ENCODE measurements at regions not wholly inside any gene's neighbourhood (a gene's known extent, or its start where the extent isn't known, plus 50 kb on each side); places are given as distances from the start of the nearest gene placed in this dataset.

DNA sequence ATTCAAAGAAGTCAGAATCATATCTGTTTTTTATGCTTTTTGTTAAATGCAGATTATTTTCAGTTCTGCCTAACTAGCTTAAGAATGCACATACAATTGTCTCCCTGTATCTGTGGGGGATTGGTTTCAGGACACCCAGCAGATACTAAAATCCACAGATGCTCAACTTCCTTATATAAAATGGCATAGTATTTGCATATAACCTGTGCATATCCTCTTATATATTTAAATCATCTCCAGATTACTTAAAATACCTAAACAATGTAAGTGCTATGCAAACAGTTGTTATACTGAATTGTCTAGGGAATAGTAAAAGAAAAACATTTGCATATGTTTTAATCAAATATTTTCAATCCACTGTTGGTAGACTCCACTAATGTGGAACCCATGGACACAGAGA, 279.4 kb downstream of the TMA16 start:
- DNase-seq, result no peak

DNA sequence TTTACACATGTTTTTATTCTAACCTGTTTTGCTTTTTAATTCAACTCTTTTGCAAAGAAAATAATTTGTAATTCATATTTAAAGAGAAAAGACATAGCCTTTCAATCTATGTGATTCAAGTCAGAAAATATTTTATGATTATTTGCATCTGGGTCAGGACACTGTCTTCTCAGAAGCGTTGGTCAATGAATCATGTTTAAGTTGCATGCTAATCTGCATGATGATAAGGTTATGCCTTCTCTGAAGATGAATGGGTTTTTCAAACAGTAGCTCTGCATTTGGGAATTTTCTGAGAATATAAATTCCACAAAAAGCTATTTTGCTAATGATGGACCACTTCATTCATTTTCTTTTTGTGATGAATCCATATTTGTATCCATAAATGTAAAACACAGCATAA, 282.5 kb downstream of the TMA16 start:
- DNase-seq, result no peak

GRCh38 chr4:163781726-163782125, 287.2 kb downstream of the TMA16 start:
- DNase-seq, result no peak

DNA sequence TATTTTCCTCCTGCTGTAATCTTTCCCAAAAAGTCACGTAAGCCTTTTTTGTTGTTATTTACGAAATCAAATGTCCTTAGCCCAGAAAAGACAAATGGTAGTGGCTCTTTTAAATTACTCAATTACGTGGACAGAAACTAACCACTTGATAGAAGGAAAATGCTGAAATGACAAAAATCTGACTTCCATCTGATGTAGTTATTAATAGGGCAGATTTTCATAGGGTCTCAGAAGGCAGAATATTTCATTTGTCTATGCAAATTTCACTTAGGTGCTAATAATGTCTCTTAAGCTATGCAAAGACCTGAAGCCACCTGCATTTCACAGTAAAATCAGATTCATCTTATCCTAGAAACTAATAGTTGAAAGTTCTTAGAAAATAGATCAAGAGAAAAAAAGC, 295.7 kb downstream of the TMA16 start:
- DNase-seq, result no peak

DNA sequence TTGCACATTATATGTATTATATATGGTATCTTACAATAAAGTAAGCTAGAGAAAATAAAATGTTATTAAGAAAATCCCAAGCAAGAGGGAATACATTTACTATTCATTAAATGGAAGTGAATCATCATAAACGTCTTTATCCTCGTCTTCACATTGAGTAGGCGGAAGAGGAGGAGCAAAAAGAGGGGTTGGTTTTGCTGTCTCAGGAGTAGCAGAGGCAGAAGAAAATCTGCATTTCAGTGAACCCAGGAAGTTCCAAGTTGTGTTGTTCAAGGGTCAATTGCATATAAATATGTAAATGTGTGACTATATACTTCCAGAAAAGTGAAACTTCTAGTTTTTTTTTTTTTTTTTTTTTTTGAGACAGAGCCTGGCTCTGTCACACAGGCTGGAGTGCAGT, 301.4 kb downstream of the TMA16 start:
- DNase-seq, result no peak

GRCh38 chr4:163804001-163804400, 309.5 kb downstream of the TMA16 start:
- no peak for DNase-seq

DNA sequence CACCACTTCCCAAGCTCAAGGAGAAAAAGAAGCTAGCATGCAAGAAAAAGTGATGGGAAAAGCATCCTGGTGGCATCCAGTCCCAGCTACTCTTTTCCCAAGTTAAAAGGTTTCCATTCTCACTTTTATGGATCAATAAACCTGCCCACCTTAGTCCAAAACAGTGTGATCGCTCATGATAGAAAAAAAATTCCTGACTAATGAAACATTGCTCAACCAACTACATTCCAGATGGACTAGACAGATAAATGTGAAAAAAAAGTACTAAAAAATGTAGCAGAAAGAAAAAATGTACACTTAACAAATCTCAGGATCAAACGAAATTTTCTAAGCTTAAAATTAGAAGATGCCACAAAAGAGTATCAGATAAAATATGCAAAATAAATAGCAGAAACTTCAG, 312.2 kb downstream of the TMA16 start:
- DNase-seq, result no peak

GRCh38 chr4:163808011-163808410, 313.5 kb downstream of the TMA16 start:
- no peak for DNase-seq

DNA sequence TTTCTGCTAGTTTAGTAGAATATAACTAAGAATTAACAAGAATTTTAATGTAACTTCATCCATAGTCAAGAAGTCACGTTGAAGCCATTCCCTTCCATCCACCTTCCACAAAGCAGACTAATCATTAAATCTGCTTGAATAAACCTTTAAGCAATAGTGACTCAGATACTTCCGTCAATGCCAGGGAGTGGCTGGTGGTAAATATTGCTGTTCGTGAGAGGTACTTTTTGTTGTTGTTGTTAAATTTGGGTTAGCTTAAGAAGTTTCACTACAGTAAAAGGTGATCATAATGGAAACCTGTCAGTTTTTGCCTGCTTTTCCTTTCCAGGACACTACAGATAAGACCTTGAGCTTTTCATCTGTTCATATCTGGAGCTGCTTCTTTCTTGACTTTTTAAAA, 316.3 kb downstream of the TMA16 start:
- DNase-seq, result no peak

DNA sequence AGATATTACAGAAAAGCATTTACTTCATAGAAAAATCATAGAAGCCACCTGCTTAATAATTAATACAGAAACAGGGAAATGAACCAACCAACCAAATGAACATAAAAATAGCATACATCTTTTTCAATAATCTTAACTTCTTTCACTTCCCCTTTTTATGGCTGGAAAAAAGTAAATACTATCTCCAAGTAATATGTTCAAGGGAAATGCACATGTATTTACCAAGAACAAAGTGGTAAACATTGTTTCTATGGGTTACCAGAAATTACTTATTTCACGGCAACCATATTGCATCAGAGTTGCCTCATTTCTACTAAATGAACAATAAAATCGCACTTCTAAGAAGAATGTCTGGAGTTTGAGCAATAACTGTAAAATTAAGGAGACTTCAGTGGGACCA, 321.3 kb downstream of the TMA16 start:
- DNase-seq, result no peak

DNA sequence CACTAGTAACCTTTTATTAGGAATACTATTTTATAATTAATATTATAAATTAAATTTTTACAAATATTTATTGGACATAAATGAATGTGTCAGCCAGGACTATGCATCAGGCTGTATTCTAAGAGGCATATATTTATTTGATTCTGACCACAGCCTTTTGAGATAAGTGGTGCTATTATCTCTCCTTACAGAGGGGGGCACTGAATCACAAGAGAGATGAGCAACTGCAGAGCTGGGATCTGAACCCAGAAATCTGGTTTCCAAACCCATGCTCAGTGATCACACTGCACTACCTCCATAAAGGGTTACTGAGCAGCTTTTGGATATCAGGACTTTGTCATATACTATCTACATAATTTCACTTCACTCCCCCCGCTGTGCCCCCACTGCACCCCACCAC, 322.0 kb downstream of the TMA16 start:
- DNase-seq, result no peak

GRCh38 chr4:163818673-163819072, 324.2 kb downstream of the TMA16 start:
- DNase-seq, result no peak

DNA sequence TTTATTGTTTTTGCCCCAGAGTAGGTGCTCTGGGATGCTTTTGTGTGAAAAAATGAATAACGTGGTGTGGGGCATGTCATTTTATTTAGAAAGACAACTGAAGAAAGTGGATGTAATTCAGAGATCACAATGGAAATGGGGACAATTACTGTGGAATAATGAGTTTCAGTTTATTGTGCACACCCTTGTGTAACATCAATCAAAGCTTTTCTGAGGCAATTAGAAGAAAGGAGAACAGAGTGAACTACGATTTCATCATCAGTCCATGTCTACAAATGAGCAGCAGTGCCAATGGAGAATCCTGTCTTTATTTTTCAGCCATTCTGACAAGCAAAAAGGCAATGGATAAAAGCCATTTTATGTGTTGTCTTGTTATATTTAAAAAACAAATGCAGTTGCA, 339.2 kb downstream of the TMA16 start:
- no peak for DNase-seq

DNA sequence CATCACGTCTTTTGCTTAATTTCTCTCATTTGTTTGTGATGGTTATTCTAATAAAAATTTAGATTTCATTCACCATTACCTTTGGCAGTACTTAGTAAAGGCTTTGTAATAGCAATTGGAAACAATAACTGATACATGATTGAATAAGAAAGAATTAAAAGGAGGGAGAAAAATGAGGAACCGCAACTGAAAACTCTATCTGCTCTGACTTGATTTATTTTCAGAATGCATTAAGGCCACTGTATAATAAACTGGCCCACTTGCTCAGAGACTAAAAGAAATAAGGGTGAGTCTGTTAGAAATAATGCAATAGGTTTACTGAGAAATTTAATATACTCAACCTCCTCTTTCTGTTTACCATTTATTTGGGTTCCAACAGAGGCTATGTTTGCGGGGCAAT, 351.5 kb downstream of the TMA16 start:
- no peak for DNase-seq

- DNase-seq, result no peak
Measured at GRCh38 chr4:163852246-163852645, 357.8 kb downstream of the TMA16 start.

DNA sequence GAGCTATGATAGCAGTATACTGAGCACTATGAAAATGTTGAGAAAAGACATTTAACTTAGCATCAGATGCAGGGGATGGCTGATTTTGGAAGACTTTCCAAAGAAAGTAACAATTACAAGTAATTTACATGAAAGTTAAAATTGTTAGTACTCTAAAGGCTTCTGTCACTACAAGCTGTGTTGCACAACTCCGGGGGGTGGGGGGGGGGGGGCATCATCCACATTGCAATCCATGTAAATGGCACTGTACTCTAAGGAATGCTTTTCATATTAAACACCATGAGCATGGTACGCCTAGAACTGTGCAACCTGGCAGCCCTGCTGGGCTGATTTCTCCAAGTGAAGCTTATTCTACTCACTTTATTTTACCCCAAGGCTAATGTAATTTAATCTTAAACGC, 363.4 kb downstream of the TMA16 start:
- no peak for DNase-seq

DNA sequence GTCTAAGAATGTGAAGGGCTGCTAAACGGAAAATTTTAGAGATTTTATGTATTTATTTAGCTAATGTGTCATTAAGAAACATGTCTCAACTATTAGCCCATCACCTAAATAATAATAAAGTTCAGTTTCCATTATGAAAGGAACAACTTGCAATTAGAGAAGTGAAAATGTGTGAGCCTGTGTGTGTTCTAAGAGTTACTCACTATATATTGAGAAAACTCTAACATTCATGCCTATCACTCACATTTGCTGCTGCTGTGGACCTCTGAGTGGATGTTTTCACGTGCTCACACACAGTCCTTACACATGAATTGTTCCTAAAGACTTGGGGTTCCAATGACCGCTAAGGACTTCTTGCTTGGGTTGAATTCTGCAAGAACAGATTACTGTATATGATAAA, 364.0 kb downstream of the TMA16 start:
- no peak for DNase-seq

- no peak for DNase-seq
Measured at GRCh38 chr4:163863082-163863481, 368.6 kb downstream of the TMA16 start.

DNA sequence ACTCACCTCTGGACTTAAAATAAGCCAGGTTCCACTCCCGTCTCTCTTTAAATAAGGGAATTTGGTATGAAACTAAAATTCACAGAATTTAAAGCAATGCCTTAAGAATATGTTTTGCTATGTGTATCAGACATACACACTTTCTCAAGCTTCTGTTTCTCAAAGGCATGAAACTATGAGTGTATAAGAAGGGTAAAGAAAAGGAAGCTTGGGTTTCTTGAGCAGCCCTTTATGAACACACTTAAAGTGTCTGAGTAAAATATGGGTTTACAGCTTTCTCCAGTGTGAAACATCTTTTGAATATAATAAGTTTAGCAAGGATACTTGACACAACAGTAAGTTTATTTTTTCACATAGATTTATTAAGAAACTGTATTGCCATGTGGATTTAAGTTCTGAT, 370.5 kb downstream of the TMA16 start:
- DNase-seq, result no peak

GRCh38 chr4:163866728-163867315, 372.3 kb downstream of the TMA16 start:
- DNase-seq, result no peak

- DNase-seq, result no peak
Measured at GRCh38 chr4:163868445-163868844, 374.0 kb downstream of the TMA16 start.

GRCh38 chr4:163871078-163871477, 376.6 kb downstream of the TMA16 start:
- DNase-seq, result no peak

- DNase-seq, result no peak
Measured at GRCh38 chr4:163875327-163875726, 380.8 kb downstream of the TMA16 start.

GRCh38 chr4:163878336-163879121, 384.0 kb downstream of the TMA16 start:
- no peak for DNase-seq

- DNase-seq, result no peak
Measured at GRCh38 chr4:163892417-163892816, 397.9 kb downstream of the TMA16 start.

Data from NCI-H1092 treated with DMSO at 0.1 percent for 48 hours (cell line).